NCI-H510A (cell line): ENCODE measurements at regions not wholly inside any gene's neighbourhood (a gene's known extent, or its start where the extent isn't known, plus 50 kb on each side); places are given as distances from the start of the nearest gene placed in this dataset.
"Not testable (repeated sequence)": the region's sequence is repeated elsewhere in the genome, so short reads cannot be mapped to it uniquely, and the experiment has no call there.

ENCODE experiments used
- DNase-seq: peaks from one replicate; lab custom pipeline; 2025; lab: John Stamatoyannopoulos, UW

DNA sequence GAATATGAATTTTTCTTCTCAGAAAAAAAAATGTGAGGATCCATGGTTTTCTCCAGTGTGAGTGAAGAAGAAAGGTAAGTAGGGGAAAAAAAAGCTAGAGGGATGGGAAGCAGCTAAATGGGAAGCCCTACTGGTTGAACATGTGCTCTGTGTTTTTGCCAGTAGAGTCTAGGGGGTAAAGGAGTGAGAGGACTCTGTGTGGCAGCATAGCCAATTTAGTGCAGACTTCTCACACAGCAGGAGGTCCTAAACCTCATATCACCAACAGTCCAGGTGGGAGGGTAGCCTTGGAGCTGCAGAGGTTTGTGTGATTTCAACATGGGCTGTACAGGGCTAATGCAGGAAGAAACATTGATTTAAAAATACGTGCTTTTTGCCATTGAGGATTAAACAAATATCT lies 334.5 kb upstream of the SPHKAP start:
- no peak for DNase-seq

DNA sequence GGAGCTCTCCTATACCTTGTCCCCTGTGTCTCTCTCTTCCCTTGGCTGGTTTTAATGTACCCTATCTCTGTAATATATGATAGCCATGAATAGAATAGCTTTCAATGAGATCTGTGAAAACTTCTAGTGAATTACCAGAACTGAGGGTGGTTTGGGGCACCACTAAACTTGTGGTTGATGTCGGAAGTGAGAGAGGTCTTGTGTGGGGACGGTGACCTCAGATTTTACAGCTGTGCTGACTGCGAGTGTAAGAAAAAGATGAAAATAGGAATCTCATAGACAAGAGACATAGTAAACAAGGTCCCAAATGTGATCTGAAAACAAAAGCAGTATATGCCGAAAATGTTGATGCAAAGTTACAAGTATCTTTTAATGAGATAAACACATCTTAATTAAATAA lies 332.0 kb upstream of the SPHKAP start:
- DNase-seq = not testable (repeated sequence)

DNA sequence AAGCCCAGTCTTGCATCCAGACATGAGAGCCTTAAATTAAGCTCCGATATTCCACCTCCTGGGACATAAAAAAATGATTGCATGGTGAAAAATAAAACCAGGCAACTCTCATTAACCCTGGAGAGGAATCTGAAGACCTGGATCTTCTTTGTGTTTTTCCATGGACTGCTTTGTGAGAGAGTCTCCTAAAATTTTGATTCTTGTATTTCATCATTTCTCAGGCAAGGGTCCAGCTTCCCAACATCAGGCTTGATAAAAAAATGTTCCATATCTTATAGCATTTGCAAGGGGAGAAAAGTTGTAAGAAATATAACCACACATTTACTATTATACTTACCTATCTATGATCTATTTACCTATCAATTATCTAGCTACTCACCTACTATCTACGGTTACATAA lies 327.5 kb upstream of the SPHKAP start:
- DNase-seq = no peak

DNA sequence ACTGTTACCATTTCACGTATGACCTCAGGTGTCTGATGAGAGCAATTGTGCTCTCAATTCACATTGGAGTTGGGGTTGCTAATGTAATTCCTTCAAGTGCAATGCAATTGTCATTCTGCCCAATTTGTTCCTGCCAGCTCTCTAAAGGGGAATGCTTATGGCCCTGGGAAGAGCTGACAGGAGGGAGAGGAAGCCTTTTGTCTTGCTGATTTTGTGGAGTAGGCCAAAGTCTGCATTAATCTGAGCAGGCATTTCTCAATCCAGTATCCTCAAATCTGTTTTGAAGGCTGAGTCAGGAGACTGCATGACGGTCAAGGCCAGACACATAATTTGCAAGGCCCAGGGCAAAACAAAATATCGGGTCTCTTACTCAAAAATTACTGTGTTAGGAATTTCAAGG lies 326.4 kb upstream of the SPHKAP start:
- no peak for DNase-seq

DNA sequence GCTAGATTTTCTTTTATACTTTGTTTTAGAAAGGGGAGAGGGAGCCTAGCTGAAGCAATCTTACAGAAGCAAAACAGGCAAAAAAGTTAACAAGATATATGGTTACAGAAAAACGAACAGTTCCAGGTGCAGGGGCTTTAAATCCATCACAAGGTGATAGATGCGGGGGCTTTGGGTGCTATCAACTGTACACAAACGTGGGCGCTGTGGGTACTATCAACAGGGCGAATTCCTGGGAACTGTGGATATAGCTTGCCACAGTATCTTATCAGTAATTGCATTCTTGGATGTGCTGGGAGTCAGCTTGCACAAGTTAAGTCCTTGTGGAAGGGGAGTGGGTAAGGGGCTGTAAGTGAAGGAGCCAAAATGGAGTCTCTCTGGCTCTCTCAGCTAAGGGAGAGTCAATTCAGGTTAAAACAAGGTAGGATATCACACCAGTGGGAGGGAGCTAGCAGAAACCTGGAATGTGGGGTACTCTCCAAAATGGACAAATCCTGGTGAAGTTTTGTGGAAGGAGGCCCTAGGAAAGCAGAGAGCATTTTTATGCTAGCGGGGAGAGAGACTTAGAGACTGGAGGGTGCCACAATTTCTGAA lies 325.8 kb upstream of the SPHKAP start:
- no peak for DNase-seq

DNA sequence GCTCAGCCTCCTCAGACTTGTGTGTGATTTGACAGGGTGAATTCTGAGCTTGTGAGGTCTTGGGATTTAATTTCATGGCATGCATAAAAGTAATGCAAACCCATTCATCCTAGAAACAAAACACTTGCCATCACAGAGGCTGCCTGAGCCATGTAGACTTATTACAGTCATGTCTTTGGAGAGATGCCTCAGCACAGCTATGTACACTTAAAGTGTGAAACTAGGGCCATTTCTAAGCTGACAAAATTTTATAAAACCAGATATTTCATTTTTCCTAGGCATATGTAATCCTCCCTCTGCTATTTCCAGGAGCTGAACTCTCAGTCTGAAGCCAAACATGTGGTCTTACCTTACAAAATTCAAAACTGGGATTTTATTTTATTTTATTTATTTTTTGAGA lies 322.2 kb upstream of the SPHKAP start:
- DNase-seq = no peak

DNA sequence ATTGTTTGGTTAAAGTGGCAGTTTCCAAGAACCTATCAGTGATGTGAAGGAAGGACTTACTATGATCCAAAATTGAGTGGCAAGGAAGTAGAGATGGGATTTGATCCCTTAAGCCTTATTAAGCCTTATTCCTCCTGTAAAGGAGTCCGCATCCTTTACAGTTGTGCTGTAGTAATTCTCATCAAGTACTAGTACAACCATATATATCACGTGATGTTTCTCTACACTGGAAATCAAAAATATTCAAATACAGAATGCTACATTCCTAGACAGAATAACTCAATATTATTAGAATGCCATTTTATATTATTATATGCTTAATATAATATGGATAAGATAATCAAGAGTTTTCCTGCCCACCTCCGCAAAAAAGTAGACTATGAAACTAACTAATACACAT lies 312.4 kb upstream of the SPHKAP start:
- no peak for DNase-seq

DNA sequence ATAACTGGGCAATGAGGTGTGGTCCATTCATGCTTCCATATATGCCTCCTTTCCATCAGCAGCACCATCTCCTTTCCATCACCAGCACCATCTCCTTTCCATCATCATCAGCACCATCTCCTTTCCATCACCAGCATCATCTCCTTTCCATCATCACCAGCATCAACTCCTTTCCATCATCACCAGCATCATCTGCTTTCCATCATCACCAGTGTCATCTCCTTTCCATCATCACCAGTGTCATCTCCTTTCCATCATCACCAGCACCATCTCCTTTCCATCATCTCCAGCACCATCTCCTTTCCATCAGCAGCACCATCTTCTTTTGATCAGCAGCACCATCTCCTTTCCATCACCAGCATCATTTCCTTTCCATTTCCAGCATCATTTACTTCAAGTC lies 297.5 kb upstream of the SPHKAP start:
- no peak for DNase-seq

DNA sequence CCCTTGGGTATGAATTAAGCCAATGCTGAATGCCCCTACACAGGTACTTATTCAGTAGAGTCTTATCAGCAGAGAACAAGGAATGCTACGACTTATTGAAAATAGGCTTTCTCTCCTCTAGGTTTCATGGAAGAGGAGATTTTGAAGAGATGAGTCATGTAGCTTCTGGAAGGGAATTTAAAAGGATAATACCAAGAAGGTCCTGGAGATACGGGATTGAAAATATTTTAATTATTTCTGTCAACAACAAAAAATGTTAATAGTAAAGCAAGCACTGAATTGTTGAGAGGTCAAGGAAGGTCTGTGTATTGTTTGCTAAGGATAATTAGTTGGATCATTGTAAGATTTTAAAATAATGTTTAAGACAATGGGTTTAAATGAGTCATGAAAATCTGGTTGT lies 293.0 kb upstream of the SPHKAP start:
- DNase-seq = no peak

DNA sequence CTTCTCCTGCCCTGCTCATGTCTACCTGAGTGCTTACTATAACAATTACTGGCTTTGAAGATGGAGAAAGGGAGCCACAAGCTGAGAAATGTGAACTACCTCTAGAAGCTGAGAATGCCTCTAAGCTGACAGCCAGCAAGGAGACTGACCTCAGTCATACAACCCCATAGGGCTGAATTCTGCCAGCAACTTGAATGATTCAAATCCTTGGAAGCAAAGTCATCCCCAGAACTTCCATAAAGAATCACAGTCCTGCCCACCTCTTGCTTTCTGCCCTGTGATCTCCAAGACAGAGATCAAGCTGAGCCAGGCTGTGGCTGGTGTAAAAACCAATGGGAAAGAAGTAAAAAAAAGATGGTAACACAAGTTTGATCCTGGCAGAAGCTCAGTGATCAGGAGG lies 288.2 kb upstream of the SPHKAP start:
- no peak for DNase-seq

DNA sequence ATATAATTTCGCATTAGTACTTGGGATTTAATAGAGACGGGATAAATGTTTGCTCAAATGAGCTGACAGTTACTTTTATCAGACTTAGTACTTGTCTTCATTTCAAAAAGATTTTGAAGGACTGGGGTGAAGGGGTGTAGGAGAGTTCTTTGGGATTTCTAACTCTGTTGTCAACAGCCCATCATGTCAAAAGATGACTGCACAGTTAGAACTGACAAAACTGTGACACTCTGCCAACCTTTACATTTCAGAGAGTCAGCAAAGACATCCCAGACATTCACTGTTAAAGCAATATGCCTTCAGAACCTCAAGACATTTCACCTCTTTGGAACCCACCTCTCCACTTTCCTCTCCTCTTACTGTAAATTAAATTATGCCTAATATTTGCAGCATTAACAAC lies 285.4 kb upstream of the SPHKAP start:
- DNase-seq = no peak

DNA sequence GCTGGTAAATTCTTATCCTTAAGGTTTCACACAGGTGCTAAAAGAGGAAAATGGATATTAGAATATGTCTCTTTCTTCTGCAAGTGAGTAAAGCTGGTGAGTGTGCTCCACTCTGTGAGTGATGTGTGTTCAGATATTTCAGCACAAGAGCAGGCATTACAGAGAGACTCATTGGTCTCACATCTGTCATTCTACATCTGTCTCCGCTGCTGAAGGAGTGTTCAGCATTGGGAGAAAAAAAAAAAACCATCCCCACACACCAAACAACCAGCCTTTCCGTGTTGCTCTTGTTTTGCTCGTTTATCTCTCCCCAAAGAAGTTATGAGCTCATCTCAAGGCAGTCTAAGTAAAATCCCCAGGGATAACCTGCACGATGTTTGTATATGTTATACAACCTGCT lies 283.9 kb upstream of the SPHKAP start:
- no peak for DNase-seq

DNA sequence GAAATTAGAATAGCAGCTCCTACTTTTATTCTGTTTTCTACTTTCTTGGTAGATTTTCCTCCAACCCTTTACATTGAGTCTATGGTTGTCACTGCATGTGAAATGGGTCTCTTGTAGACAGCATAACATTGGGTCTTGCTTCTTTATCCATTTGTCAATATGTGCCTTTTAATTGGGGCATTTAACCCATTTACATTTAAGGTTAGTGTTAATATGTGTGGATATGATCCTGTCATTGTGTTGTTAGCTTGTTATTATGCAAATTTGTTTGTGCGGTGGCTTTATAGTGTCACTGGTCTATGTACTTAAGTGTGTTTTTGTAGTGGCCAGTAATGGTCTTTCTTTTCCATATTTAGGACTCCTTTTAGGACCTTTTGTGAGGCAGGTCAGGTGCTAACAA lies 276.9 kb upstream of the SPHKAP start:
- DNase-seq = no peak

DNA sequence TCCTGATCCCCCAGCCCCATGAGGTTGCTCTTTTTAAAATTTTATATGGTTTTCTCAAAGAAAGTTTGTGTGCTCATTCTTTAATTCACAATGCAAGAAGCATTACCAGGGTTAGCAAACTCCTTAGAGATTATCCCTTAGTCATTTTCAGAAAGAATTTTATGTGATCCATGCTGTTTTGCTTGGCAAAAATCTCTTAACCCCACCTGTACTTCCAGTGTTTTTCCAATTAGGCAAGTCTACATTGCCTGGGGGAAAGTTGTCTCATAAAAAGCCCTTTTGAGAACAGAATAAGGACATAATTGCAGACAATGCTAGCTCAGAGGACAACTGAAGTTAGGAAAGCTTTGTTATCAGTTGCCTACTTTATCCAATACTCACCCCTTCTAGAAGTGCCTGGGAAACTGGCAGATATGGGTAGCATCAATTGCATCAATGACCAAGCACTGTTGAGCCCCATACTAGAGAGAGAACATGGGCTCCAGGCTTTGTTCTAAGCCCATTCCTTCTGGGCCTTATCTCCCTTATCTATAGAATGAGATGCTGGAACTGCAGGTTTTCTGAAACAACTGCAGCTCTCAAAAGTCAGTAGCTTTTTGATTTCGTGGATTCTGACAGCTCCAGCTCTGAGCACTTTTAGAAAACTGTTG lies 265.9 kb upstream of the SPHKAP start:
- DNase-seq = no peak

DNA sequence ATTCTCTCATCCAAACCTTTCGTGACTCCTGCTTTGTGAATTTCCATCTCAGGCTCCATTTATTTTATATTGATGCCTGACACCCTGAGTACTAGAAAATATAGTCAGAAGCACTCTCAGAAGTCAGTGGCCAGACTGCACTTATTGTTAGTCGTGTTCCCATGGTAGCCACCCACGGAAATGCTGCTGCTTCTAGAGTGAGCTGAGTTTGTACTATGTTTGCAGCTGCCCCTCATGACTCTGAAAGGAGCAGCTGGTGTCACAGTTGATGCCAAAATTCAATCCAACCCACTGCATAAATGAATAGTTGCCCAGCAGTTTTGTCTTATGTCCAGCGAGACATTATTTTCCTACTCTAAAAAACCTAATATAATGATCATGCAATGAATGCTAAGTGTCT lies 265.2 kb upstream of the SPHKAP start:
- peak; percentile 55 for DNase-seq

DNA sequence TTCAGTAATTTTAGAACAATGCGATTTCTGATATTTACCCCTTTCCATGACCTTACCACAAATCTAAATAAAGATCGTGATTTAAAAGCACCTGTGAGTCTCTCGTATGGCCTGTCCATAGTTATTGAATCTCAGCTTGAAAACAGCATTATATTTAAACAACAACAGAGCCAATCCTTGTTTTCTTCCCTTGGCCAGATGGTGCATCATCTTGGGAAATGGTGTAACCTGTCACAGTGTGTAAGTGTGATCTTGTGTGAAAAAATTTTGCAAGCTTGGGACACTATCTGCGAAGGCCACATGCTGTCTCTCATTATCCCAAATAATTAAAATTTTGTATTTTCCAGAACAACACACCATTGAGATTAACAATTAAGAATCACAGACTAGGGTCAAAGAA lies 262.7 kb upstream of the SPHKAP start:
- no peak for DNase-seq

DNA sequence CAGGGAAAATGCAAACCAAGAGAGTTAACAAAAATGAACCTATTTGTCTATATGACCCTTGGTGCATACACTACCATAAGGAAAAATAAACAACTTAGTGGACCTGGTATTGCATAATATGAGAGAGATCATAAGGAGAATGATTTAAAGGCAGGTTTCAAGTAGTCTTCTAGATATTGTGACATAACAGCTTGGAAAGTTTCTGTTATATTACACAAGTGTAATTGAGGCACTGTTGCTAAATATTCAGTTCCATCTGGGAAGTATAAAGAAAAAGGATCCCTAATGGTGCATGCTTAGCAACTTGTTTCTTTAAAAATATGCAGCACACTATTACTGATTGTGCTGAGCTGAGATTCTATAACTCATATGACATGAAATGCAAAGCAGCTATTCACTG lies 252.2 kb upstream of the SPHKAP start:
- DNase-seq = no peak

DNA sequence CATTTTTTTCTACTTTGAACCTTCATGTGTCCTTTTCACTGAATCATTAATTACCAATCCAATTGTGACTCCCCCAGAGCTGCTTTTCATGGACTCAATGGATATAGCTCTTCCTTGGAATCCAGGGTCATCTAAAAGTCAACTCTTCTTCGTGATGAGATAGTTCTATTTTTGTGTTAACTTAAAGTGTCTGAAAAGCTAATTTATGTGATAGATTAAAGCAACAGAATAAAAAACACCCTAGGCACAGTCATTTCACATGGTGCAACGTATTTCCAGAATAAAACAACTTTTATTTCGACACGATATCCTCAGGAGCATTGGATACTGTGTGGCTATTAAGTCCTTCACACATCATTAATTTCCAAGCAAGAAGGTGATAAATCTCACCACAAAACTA lies 250.6 kb upstream of the SPHKAP start:
- no peak for DNase-seq

DNA sequence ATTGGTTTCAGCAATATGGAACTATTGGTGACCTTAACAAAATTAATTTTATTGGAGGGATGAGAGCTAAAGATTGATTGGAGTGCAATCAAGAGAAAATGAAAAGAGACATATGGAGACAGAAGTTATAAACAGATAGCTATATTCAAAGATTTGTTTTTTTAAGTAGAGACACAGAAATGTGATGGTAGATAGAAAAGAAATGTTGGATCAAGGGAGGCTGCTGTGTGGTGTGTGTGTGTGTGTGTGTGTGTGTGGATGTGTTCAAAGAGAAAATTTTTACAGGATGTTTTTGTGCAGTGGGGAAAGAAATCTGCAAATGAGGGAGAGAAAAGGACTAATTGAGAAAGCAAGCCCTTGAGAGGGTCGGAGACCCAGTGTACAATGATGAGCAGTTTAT lies 249.5 kb upstream of the SPHKAP start:
- no peak for DNase-seq

DNA sequence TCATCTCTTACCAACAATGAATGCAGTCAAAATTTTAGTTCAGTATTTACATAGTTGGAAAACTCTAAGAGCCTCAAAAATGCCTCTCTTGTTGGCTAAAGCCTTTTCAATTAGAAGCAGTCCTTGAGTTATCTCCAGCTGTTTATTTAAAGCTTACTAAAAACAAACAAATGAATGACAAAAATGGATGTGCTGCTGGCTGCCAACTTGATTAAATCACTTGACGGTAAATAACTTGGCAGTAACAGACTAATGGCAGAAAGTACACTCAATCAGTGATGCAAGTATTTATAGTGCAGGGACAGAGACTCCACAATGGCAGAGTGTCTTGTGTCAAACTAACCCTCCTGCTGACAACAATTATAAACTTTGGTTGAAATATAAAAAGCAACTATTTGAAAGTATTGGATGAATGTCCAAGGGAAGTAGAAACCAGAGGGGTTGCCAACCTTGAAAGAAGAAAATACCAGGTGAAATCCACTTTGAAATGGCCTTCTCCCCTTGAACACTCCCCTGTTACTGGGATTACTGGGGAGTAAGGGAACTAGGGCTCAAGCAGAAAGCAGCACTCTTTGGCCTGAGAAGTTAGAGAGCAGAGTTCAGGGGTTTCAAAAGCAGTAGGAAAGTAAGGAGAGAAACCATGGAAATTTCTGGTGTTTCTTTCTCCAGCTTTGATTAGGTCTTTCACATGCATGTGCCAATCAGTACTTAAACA lies 245.2 kb upstream of the SPHKAP start:
- DNase-seq = no peak

DNA sequence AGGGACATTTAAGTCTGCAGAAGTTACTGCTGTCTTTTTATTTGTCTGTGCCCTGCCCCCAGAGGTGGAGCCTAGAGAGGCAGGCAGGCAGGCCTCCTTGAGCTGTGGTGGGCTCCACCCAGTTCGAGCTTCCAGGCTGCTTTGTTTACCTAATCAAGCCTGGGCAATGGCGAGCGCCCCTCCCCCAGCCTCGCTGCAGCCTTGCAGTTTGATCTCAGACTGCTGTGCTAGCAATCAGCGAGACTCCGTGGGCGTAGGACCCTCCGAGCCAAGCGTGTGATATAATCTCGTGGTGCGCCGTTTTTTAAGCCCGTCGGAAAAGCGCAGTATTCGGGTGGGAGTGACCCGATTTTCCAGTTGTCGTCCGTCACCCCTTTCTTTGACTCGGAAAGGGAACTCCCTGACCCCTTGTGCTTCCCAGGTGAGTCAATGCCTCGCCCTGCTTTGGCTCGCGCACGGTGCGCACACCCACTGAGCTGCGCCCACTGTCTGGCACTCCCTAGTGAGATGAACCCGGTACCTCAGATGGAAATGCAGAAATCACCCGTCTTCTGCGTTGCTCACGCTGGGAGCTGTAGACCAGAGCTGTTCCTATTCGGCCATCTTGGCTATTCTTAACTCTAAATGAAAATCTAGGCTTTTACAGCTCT lies 244.0 kb upstream of the SPHKAP start:
- peak; percentile 22 for DNase-seq

DNA sequence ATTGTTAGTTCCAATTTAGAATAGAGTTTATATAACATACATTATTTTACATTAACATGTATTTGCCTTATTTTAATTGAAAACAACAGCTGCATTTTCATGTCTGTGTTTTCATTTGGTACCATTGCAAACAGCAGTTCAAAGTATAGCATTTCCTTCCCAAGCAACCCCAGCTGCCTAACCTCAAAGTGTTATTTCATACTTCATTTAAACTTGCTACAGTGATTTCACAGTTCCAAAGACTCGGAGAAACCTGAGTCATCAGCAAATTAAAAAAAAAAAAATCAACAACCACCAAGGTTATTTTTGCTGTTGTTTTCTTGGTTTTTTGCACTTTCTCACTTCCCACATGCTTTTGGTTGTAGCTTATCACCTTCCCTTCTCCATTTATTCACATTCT lies 236.5 kb upstream of the SPHKAP start:
- DNase-seq = no peak

DNA sequence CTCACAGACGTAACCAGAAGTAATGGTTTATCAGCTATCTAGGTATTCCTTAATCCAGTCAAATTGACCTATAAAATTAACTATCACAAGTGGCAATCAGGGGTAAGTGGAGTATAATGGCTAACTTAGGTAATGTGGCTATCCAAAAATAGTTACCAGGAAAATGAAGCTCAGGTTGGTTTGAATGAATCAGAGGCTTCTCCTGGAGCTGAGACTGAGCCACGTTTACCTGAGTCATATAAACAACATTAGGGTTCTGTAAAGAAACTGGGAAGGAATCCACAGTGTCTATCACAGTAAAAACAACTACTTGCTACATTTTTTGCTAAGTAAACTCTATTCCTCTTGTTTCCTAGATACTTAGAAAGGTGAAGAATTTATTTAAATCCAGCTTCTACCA lies 236.0 kb upstream of the SPHKAP start:
- DNase-seq = no peak
